Fibroblast of villous mesenchyme (primary cell): ENCODE measurements at regions not wholly inside any gene's neighbourhood (a gene's known extent, or its start where the extent isn't known, plus 50 kb on each side); places are given as distances from the start of the nearest gene placed in this dataset.

Experiments
- DNase-seq: peaks from one replicate; pipeline ENCODE4 v3.0.0-alpha.2; 2010; ENCODE audit warnings: low read depth
- H3K4me3 ChIP-seq: 2 replicates; pipeline ENCODE4 v1.5.1; 2011; ENCODE audit warnings: low read depth, mild to moderate bottlenecking, low read length
- CTCF ChIP-seq: IDR thresholded peaks from 2 replicates; pipeline ENCODE4 v1.5.1; 2012; ENCODE audit warnings: low read depth, mild to moderate bottlenecking, low read length; ENCODE audit not compliant: insufficient read depth

- TF ChIP-seq CTCF: no peak
- DNase-seq: no peak
- H3K4me3 ChIP-seq: no peak overlapping the region
Observed at GRCh38 chr10:83942410-83942809, 196.9 kb upstream of the GHITM start.

GRCh38 chr10:83943049-83943448 lies 196.3 kb upstream of the GHITM start:
- DNase-seq: no peak
- H3K4me3 ChIP-seq: no peak overlapping the region
- no peak for TF ChIP-seq CTCF

- no peak for TF ChIP-seq CTCF
- no peak overlapping the region for H3K4me3 ChIP-seq
- DNase-seq: no peak
Observed at GRCh38 chr10:83943920-83944319, 195.4 kb upstream of the GHITM start.

GRCh38 chr10:83945982-83946718 lies 193.2 kb upstream of the GHITM start:
- TF ChIP-seq CTCF: no peak
- no peak overlapping the region for H3K4me3 ChIP-seq
- DNase-seq: no peak

GRCh38 chr10:83952314-83952713 lies 187.0 kb upstream of the GHITM start:
- TF ChIP-seq CTCF: no peak
- no peak overlapping the region for H3K4me3 ChIP-seq
- DNase-seq: no peak

- TF ChIP-seq CTCF: no peak
- no peak for DNase-seq
- no peak overlapping the region for H3K4me3 ChIP-seq
Observed at GRCh38 chr10:83953589-83953988, 185.7 kb upstream of the GHITM start.

GRCh38 chr10:83954193-83954799 lies 185.0 kb upstream of the GHITM start:
- no peak for TF ChIP-seq CTCF
- no peak overlapping the region for H3K4me3 ChIP-seq
- DNase-seq: no peak
